Loucy (cell line): ENCODE measurements at regions not wholly inside any gene's neighbourhood (a gene's known extent, or its start where the extent isn't known, plus 50 kb on each side); places are given as distances from the start of the nearest gene placed in this dataset.

Source experiments
- H2AFZ ChIP-seq: fragments of 200-600 bp; sonication (generic); 2 replicates; pipeline ENCODE4 v1.6.0; 2016; ENCODE audit warnings: antibody characterized with exemption, mild to moderate bottlenecking, low read length, moderate library complexity
- H3F3A ChIP-seq: fragments of 200-600 bp; 2 replicates; pipeline ENCODE4 v1.6.0; 2016; ENCODE audit warnings: antibody characterized with exemption, low read depth, mild to moderate bottlenecking
- H3K27me3 ChIP-seq: fragments of 200-600 bp; sonication (generic); 2 replicates; pipeline ENCODE4 v1.6.1; 2014; ENCODE audit warnings: low read length, mild to moderate bottlenecking; ENCODE audit not compliant: insufficient read depth, poor library complexity, severe bottlenecking
- H3K36me3 ChIP-seq: fragments of 200-600 bp; sonication (generic); 2 replicates; pipeline ENCODE4 v1.6.1; 2016; ENCODE audit warnings: low read length; ENCODE audit not compliant: insufficient read depth
- H3K4me1 ChIP-seq: fragments of 200-600 bp; sonication (generic); 2 replicates; pipeline ENCODE4 v1.5.1; 2014; ENCODE audit warnings: low read length, mild to moderate bottlenecking; ENCODE audit not compliant: insufficient read depth, poor library complexity, severe bottlenecking
- H3K4me2 ChIP-seq: fragments of 200-600 bp; sonication (generic); 2 replicates; pipeline ENCODE4 v1.6.0; 2014; ENCODE audit warnings: antibody characterized with exemption, low read length, low read depth, mild to moderate bottlenecking; ENCODE audit not compliant: poor library complexity, severe bottlenecking
- H3K4me3 ChIP-seq: fragments of 200-600 bp; sonication (generic); 2 replicates; pipeline ENCODE4 v1.5.1; 2014; ENCODE audit warnings: low read length, mild to moderate bottlenecking, mixed read lengths; ENCODE audit not compliant: poor library complexity, severe bottlenecking
- H3K79me2 ChIP-seq: fragments of 200-600 bp; sonication (generic); 2 replicates; pipeline ENCODE4 v1.6.1; 2014; ENCODE audit warnings: low read length; ENCODE audit not compliant: insufficient read depth
- H3K9ac ChIP-seq: fragments of 200-600 bp; sonication (generic); 2 replicates; pipeline ENCODE4 v1.6.0; 2014; ENCODE audit warnings: mild to moderate bottlenecking, low read depth, low read length, moderate library complexity; ENCODE audit not compliant: poor library complexity, severe bottlenecking
- H3K9me2 ChIP-seq: fragments of 200-600 bp; sonication (generic); replicated peaks from 2 replicates; pipeline ENCODE4 v1.6.1; 2016; ENCODE audit warnings: low read depth, low read length, mixed read lengths
- H3K9me3 ChIP-seq: fragments of 200-600 bp; sonication (generic); 2 replicates; pipeline ENCODE4 v1.6.1; 2014; ENCODE audit warnings: mild to moderate bottlenecking, antibody characterized with exemption, low read length, low read depth; ENCODE audit not compliant: insufficient read depth
- H4K20me1 ChIP-seq: fragments of 200-600 bp; sonication (generic); 2 replicates; pipeline ENCODE4 v1.6.0; 2014; ENCODE audit warnings: antibody characterized with exemption, low read length, mild to moderate bottlenecking; ENCODE audit not compliant: insufficient read depth, poor library complexity, severe bottlenecking
- CTCF ChIP-seq: fragments of 200-600 bp; sonication (generic); conservative IDR thresholded peaks from 2 replicates; pipeline ENCODE4 v1.5.1; 2014; ENCODE audit warnings: mild to moderate bottlenecking, antibody characterized with exemption, low read length
- EZH2phosphoT487 ChIP-seq: fragments of 200-600 bp; IDR thresholded peaks from 2 replicates; pipeline ENCODE4 v1.6.1; 2018; ENCODE audit warnings: antibody characterized with exemption, mild to moderate bottlenecking, moderate library complexity, borderline replicate concordance

- no peak overlapping the region for H3K9ac ChIP-seq
- TF ChIP-seq CTCF (no peak), EZH2phosphoT487 (no peak)
- H3K27me3 ChIP-seq: no peaks in the 10 kb centered on the region
- H3K4me1 ChIP-seq: no peaks in the 10 kb centered on the region
- H3K4me2 ChIP-seq: no peak overlapping the region
- no peaks in the 10 kb centered on the region for H3K9me3 ChIP-seq
- no peaks in the 10 kb centered on the region for H3F3A ChIP-seq
- H3K4me3 ChIP-seq: no peak overlapping the region
- no peak overlapping the region for H2AFZ ChIP-seq
- H3K36me3 ChIP-seq: no peaks in the 10 kb centered on the region
- no peaks in the 10 kb centered on the region for H3K79me2 ChIP-seq
- no peaks in the 10 kb centered on the region for H4K20me1 ChIP-seq
- no peaks in the 10 kb centered on the region for H3K9me2 ChIP-seq
These were observed 448.6 kb upstream of the PROK2 start for GRCh38 chr3:72233571-72233970.

- TF ChIP-seq CTCF (0 out of 2 replicates have a peak, but pooled peaks have one; percentile 12), EZH2phosphoT487 (no peak)
- Histone ChIP-seq H3K4me3 (no peak overlapping the region), H3K27me3 (no peaks in the 10 kb centered on the region)
These were observed 447.8 kb upstream of the PROK2 start for GRCh38 chr3:72232777-72233176.

GRCh38 chr3:72232331-72232730 lies 447.4 kb upstream of the PROK2 start:
- Histone ChIP-seq H3K9me2 (no peaks in the 10 kb centered on the region), H3K27me3 (no peaks in the 10 kb centered on the region), H3K9ac (no peak overlapping the region), H4K20me1 (no peaks in the 10 kb centered on the region), H3K4me1 (no peaks in the 10 kb centered on the region), H2AFZ (no peak overlapping the region), H3K9me3 (no peaks in the 10 kb centered on the region), H3K79me2 (no peaks in the 10 kb centered on the region), H3F3A (no peaks in the 10 kb centered on the region), H3K36me3 (no peaks in the 10 kb centered on the region), H3K4me3 (no peak overlapping the region), H3K4me2 (no peak overlapping the region)
- TF ChIP-seq CTCF (no peak), EZH2phosphoT487 (no peak)

More at GRCh38 chr3:72232777-72233176, 447.8 kb upstream of the PROK2 start:
- Histone ChIP-seq H3K9ac (no peak overlapping the region), H2AFZ (no peak overlapping the region), H3K9me3 (no peaks in the 10 kb centered on the region), H3K9me2 (no peaks in the 10 kb centered on the region), H3K79me2 (no peaks in the 10 kb centered on the region), H3F3A (no peaks in the 10 kb centered on the region), H3K36me3 (no peaks in the 10 kb centered on the region), H3K4me1 (no peaks in the 10 kb centered on the region), H3K4me2 (no peak overlapping the region), H4K20me1 (no peaks in the 10 kb centered on the region)
